Esophagus squamous epithelium (tissue), 4 donors: ENCODE measurements at regions not wholly inside any gene's neighbourhood (a gene's known extent, or its start where the extent isn't known, plus 50 kb on each side); places are given as distances from the start of the nearest gene placed in this dataset.

Experiments
- POLR2A ChIP-seq, 4 donors: fragments of 450-650 bp; IDR thresholded peaks; one replicate each; pipeline ENCODE4 v1.6.1; 2017; ENCODE audit warnings: antibody characterized with exemption in 4 of 4, mild to moderate bottlenecking in 4 of 4, moderate library complexity in 3 of 4
- TF ChIP-seq, protein P1 (sequence below), 6 experiments: fragments of 450-650 bp in 4 of 6; fragments of 200-600 bp in 2 of 6; sonication (generic) in 2 of 6; IDR thresholded peaks; one replicate each; pipeline ENCODE4 v1.5.1; 2016 to 2019; ENCODE audit warnings: antibody characterized with exemption in 6 of 6, mild to moderate bottlenecking in 4 of 6, moderate library complexity in 4 of 6

DNA sequence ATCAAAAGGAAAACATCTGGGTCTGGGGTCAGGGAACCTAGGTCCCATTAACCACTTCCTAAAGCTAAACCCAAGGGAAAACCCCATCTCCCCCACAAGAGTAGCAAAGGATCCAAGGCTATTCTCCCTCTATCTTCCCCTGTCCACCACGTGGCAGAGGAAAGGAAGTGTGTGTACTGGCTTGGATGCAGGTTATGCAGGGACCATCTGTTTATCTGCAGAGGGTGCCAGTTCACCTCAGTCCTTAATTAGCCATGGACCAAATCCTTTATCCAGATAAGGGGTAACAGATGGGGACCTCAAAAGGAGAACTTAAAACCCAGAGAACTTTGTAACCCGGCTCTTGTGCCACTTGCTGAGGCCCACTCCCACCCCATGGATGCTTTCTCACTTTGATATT lies 135.3 kb downstream of the ZNF518B start:
- TF ChIP-seq, protein P1, sequence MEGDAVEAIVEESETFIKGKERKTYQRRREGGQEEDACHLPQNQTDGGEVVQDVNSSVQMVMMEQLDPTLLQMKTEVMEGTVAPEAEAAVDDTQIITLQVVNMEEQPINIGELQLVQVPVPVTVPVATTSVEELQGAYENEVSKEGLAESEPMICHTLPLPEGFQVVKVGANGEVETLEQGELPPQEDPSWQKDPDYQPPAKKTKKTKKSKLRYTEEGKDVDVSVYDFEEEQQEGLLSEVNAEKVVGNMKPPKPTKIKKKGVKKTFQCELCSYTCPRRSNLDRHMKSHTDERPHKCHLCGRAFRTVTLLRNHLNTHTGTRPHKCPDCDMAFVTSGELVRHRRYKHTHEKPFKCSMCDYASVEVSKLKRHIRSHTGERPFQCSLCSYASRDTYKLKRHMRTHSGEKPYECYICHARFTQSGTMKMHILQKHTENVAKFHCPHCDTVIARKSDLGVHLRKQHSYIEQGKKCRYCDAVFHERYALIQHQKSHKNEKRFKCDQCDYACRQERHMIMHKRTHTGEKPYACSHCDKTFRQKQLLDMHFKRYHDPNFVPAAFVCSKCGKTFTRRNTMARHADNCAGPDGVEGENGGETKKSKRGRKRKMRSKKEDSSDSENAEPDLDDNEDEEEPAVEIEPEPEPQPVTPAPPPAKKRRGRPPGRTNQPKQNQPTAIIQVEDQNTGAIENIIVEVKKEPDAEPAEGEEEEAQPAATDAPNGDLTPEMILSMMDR (IDR thresholded peaks at IDR 0.05), result no peak
- TF ChIP-seq POLR2A (IDR thresholded peaks at IDR 0.05), result no peak
